ENCODE measurements at regions not wholly inside any gene's neighbourhood (a gene's known extent, or its start where the extent isn't known, plus 50 kb on each side); places are given as distances from the start of the nearest gene placed in this dataset.

DNA sequence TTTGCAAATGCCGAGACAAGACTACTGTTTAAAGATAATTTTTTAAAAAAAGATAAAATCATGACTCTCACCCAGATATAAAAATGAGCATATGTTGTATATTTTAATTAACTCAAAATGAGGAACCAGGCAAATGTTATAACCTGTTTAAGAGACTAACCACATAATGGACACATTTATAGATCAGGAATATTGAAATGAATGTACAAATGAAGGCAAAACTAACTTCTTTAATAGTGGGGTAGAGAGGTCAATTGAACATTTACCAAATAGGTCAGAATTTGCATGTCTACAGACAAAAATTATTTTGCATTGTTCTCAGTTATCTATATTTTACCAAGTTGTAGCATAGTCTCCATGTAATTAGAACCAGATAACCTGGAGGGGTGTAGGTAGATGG, 134.3 kb upstream of the PFN2 start:
- WGBS: 89% methylated on average over 1 of the region's 1 CpG
- H3K27me3 ChIP-seq (replicated peaks; ENCODE audit: insufficient read depth): no peaks in the 10 kb centered on the region
- H3K27ac ChIP-seq: no peak overlapping the region
- H3K4me1 ChIP-seq (replicated peaks): no peaks in the 10 kb centered on the region
- no peaks in the 10 kb centered on the region for H3K36me3 ChIP-seq
- no peak for DNase-seq (ENCODE audit: low spot score)
- intact Hi-C loops (cut with DNase I): no loop called here
- TF ChIP-seq CTCF (IDR thresholded peaks at IDR 0.05): no peak
- TF ChIP-seq POLR2AphosphoS5 (IDR thresholded peaks at IDR 0.05): no peak
- no peak for TF ChIP-seq POLR2A (IDR thresholded peaks at IDR 0.05)
- no peaks in the 10 kb centered on the region for H3K9me3 ChIP-seq
- H3K4me3 ChIP-seq: no peak overlapping the region

- no peak overlapping the region for H3K27ac ChIP-seq
- no peak overlapping the region for H3K4me3 ChIP-seq
- no peak for DNase-seq (ENCODE audit: low spot score)
- no peaks in the 10 kb centered on the region for H3K36me3 ChIP-seq
- no peak for TF ChIP-seq POLR2AphosphoS5 (IDR thresholded peaks at IDR 0.05)
- no peak for TF ChIP-seq CTCF (IDR thresholded peaks at IDR 0.05)
- no peak for TF ChIP-seq POLR2A (IDR thresholded peaks at IDR 0.05)
- no peaks in the 10 kb centered on the region for H3K4me1 ChIP-seq (replicated peaks)
- no peaks in the 10 kb centered on the region for H3K27me3 ChIP-seq (replicated peaks; ENCODE audit: insufficient read depth)
- 75% methylated on average over 3 of the region's 3 CpGs for WGBS
- intact Hi-C loops (cut with DNase I): no loop called here
- H3K9me3 ChIP-seq: no peaks in the 10 kb centered on the region
Measured at GRCh38 chr3:150104564-150104963, 133.9 kb upstream of the PFN2 start.

DNA sequence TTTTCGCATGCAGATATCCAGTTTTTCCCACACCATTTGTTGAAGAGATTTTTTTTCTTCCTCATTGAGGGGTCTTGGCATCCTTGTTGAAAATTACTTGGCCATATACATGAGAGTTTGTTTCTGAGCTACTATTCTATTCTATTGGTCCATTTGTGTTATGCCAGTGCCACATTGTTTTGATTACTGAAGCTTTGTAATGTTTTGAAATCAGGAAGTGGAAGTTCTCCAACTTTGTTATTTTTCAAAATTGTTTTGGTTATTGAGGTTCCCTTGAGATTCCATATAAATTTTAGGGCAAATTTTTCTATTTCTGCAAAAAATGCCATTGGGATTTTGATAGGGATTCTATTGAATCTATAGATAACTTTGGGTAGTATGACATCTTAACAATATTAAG, 130.3 kb upstream of the PFN2 start:
- Histone ChIP-seq H3K4me1 (replicated peaks) (no peaks in the 10 kb centered on the region), H3K36me3 (no peaks in the 10 kb centered on the region), H3K9me3 (no peaks in the 10 kb centered on the region), H3K27me3 (replicated peaks; ENCODE audit: insufficient read depth) (no peaks in the 10 kb centered on the region), H3K4me3 (no peak overlapping the region), H3K27ac (no peak overlapping the region)
- 97% methylated on average over 1 of the region's 1 CpG for WGBS
- no peak for DNase-seq (ENCODE audit: low spot score)
- no peak for TF ChIP-seq POLR2A (IDR thresholded peaks at IDR 0.05)
- TF ChIP-seq CTCF (IDR thresholded peaks at IDR 0.05): no peak
- TF ChIP-seq POLR2AphosphoS5 (IDR thresholded peaks at IDR 0.05): no peak
- intact Hi-C loops (cut with DNase I): no loop called here

DNA sequence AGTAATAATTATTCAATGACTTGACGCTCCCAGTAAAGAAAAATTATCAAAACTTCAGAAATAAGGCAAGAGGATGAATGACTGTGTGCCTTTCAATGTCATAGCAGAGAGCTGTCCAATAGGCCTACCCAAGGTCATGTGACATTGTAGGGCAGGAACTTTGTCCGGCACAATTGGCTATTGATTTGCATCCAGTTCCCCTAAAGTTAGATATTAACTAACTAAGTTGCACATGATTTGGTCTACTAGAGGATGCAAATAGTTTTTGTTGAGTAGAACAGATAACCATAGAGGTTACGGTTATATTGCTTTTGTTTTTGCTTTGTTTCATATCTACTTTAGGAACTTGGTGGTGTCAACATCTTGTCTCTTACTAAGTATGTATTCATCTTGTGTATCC, 127.9 kb upstream of the PFN2 start:
- TF ChIP-seq POLR2AphosphoS5 (IDR thresholded peaks at IDR 0.05): no peak
- no peak for TF ChIP-seq CTCF (IDR thresholded peaks at IDR 0.05)
- no peak for TF ChIP-seq POLR2A (IDR thresholded peaks at IDR 0.05)
- intact Hi-C loops (cut with DNase I): no loop called here
- Histone ChIP-seq H3K27me3 (replicated peaks; ENCODE audit: insufficient read depth) (no peaks in the 10 kb centered on the region), H3K27ac (no peak overlapping the region), H3K9me3 (no peaks in the 10 kb centered on the region), H3K4me3 (no peak overlapping the region), H3K4me1 (replicated peaks) (no peaks in the 10 kb centered on the region), H3K36me3 (no peaks in the 10 kb centered on the region)
- DNase-seq (ENCODE audit: low spot score): no peak
- WGBS: 96% methylated on average over 3 of the region's 3 CpGs

- H3K9me3 ChIP-seq: no peaks in the 10 kb centered on the region
- TF ChIP-seq POLR2A (IDR thresholded peaks at IDR 0.05) (no peak), CTCF (IDR thresholded peaks at IDR 0.05) (no peak), POLR2AphosphoS5 (IDR thresholded peaks at IDR 0.05) (no peak)
- no peak overlapping the region for H3K4me3 ChIP-seq
- no peak overlapping the region for H3K27ac ChIP-seq
- WGBS: 90% methylated on average over 4 of the region's 4 CpGs
- no peaks in the 10 kb centered on the region for H3K4me1 ChIP-seq (replicated peaks)
- H3K36me3 ChIP-seq: no peaks in the 10 kb centered on the region
- intact Hi-C loops (cut with DNase I): no loop called here
- H3K27me3 ChIP-seq (replicated peaks; ENCODE audit: insufficient read depth): no peaks in the 10 kb centered on the region
- DNase-seq (ENCODE audit: low spot score): no peak
Measured at GRCh38 chr3:150097588-150097890, 126.8 kb upstream of the PFN2 start.
